ENCODE measurements at regions not wholly inside any gene's neighbourhood (a gene's known extent, or its start where the extent isn't known, plus 50 kb on each side); places are given as distances from the start of the nearest gene placed in this dataset.

- no peak for TF ChIP-seq CTCF (IDR thresholded peaks at IDR 0.05)
- no peak for TF ChIP-seq EP300 (IDR thresholded peaks at IDR 0.05)
- TF ChIP-seq POLR2A (IDR thresholded peaks at IDR 0.05) = no peak
Measured at GRCh38 chr10:2920637-2921036, 146.7 kb upstream of the PFKP start.
